HEK293 (cell line): ENCODE measurements at regions not wholly inside any gene's neighbourhood (a gene's known extent, or its start where the extent isn't known, plus 50 kb on each side); places are given as distances from the start of the nearest gene placed in this dataset.

Experiments used
- CTCF ChIA-PET: fragments of 350-600 bp; formaldehyde crosslinking; extraction: SDS; loops from one replicate; lab custom pipeline; 2021; ENCODE audit warnings: antibody characterized with exemption; lab: Yijun Ruan, JAX
- POLR2A ChIA-PET: fragments of 300-600 bp; formaldehyde crosslinking; extraction: SDS; loops from one replicate; lab custom pipeline; 2020; ENCODE audit warnings: antibody characterized with exemption, inconsistent platforms; lab: Yijun Ruan, JAX
- H3K27ac ChIP-seq: fragments of 200-500 bp; sonication (Bioruptor generic); 2 replicates; pipeline ENCODE4 v1.5.1; 2014; ENCODE audit warnings: low read depth, low read length, control low read depth, inconsistent platforms; ENCODE audit errors: extremely low read depth
- H3K36me3 ChIP-seq, 2 experiments: fragments of 200-500 bp in 1 of 2; sonication (Bioruptor generic) in 1 of 2; 1 replicate in 1 of 2; 2 replicates in 1 of 2; pipeline ENCODE4 v1.5.1; 2014 to 2017; ENCODE audit warnings: inconsistent platforms in 2 of 2, low read length in 2 of 2; ENCODE audit not compliant: control insufficient read depth in 2 of 2, insufficient read depth in 1 of 2
- H3K4me1 ChIP-seq: fragments of 200-500 bp; sonication (Bioruptor generic); 2 replicates; pipeline ENCODE4 v1.5.1; 2014; ENCODE audit warnings: mild to moderate bottlenecking, low read length, inconsistent platforms; ENCODE audit not compliant: control insufficient read depth, insufficient read depth
- H3K4me3 ChIP-seq: 2 replicates; pipeline ENCODE4 v1.5.1; 2011; ENCODE audit warnings: low read depth, mild to moderate bottlenecking, control low read depth, low read length, moderate library complexity
- H3K9me3 ChIP-seq: fragments of 200-500 bp; sonication (Bioruptor generic); 2 replicates; pipeline ENCODE4 v1.5.1; 2014; ENCODE audit warnings: low read depth, low read length, inconsistent platforms; ENCODE audit not compliant: control insufficient read depth, insufficient read depth
- BCL11B ChIP-seq: fragments of 450-650 bp; formaldehyde crosslinking; IDR thresholded peaks from 2 replicates; pipeline ENCODE4 v1.5.1; 2016; ENCODE audit warnings: low read depth, missing biosample characterization, missing genetic modification characterization
- BCL6B ChIP-seq: fragments of 450-650 bp; formaldehyde crosslinking; IDR thresholded peaks from 2 replicates; pipeline ENCODE4 v1.5.1; 2017; ENCODE audit warnings: missing biosample characterization, missing genetic modification characterization
- GLIS2 ChIP-seq: fragments of 450-650 bp; formaldehyde crosslinking; IDR thresholded peaks from 2 replicates; pipeline ENCODE4 v1.5.1; 2016; ENCODE audit warnings: missing biosample characterization, missing genetic modification characterization
- REPIN1 ChIP-seq: fragments of 450-650 bp; formaldehyde crosslinking; IDR thresholded peaks from 2 replicates; pipeline ENCODE4 v1.5.1; 2017; ENCODE audit warnings: missing biosample characterization, missing genetic modification characterization, low read depth
- SCRT1 ChIP-seq: fragments of 450-650 bp; formaldehyde crosslinking; IDR thresholded peaks from 2 replicates; pipeline ENCODE4 v1.5.1; 2016; ENCODE audit warnings: missing biosample characterization, missing genetic modification characterization, borderline replicate concordance
- SCRT2 ChIP-seq: fragments of 450-650 bp; formaldehyde crosslinking; IDR thresholded peaks from 2 replicates; pipeline ENCODE4 v1.5.1; 2016; ENCODE audit warnings: missing biosample characterization, missing genetic modification characterization
- ZBTB26 ChIP-seq: fragments of 450-650 bp; formaldehyde crosslinking; optimal IDR thresholded peaks from 2 replicates; pipeline ENCODE3; 2016; ENCODE audit warnings: missing biosample characterization, mild to moderate bottlenecking, missing genetic modification characterization
- ZNF138 ChIP-seq: fragments of 450-650 bp; formaldehyde crosslinking; IDR thresholded peaks from 2 replicates; pipeline ENCODE4 v1.5.1; 2016; ENCODE audit warnings: missing biosample characterization, missing genetic modification characterization, borderline replicate concordance
- ZNF155 ChIP-seq: fragments of 450-650 bp; formaldehyde crosslinking; IDR thresholded peaks from 2 replicates; pipeline ENCODE4 v1.5.1; 2016; ENCODE audit warnings: missing biosample characterization, missing genetic modification characterization
- ZNF266 ChIP-seq: fragments of 450-650 bp; formaldehyde crosslinking; IDR thresholded peaks from 2 replicates; pipeline ENCODE4 v1.5.1; 2016; ENCODE audit warnings: missing biosample characterization, missing genetic modification characterization, low read depth
- ZNF280C ChIP-seq: fragments of 450-650 bp; formaldehyde crosslinking; IDR thresholded peaks from 2 replicates; pipeline ENCODE4 v1.5.1; 2016; ENCODE audit warnings: missing biosample characterization, missing genetic modification characterization
- ZNF530 ChIP-seq: fragments of 450-650 bp; formaldehyde crosslinking; IDR thresholded peaks from 2 replicates; pipeline ENCODE4 v1.5.1; 2016; ENCODE audit warnings: low read depth, missing biosample characterization, missing genetic modification characterization
- ZNF560 ChIP-seq: fragments of 450-650 bp; formaldehyde crosslinking; IDR thresholded peaks from 2 replicates; pipeline ENCODE4 v1.5.1; 2017; ENCODE audit warnings: missing biosample characterization, missing genetic modification characterization, borderline replicate concordance
- ZNF624 ChIP-seq: fragments of 450-650 bp; formaldehyde crosslinking; IDR thresholded peaks from 2 replicates; pipeline ENCODE4 v1.5.1; 2017; ENCODE audit warnings: missing biosample characterization, missing genetic modification characterization
- ZNF843 ChIP-seq: fragments of 450-650 bp; formaldehyde crosslinking; IDR thresholded peaks from 2 replicates; pipeline ENCODE4 v1.5.1; 2016; ENCODE audit warnings: missing biosample characterization, missing genetic modification characterization
- TF ChIP-seq, protein P1 (sequence below): fragments of 450-650 bp; formaldehyde crosslinking; IDR thresholded peaks from 2 replicates; pipeline ENCODE4 v1.5.1; 2016; ENCODE audit warnings: missing biosample characterization, missing genetic modification characterization
- TF ChIP-seq, protein P2 (sequence below): fragments of 450-650 bp; formaldehyde crosslinking; IDR thresholded peaks from 2 replicates; pipeline ENCODE4 v1.5.1; 2016; ENCODE audit warnings: missing biosample characterization, missing genetic modification characterization

GRCh38 chr7:84482476-84482875 is 287.9 kb upstream of the SEMA3A start (continued):
- TF ChIP-seq, protein P1, sequence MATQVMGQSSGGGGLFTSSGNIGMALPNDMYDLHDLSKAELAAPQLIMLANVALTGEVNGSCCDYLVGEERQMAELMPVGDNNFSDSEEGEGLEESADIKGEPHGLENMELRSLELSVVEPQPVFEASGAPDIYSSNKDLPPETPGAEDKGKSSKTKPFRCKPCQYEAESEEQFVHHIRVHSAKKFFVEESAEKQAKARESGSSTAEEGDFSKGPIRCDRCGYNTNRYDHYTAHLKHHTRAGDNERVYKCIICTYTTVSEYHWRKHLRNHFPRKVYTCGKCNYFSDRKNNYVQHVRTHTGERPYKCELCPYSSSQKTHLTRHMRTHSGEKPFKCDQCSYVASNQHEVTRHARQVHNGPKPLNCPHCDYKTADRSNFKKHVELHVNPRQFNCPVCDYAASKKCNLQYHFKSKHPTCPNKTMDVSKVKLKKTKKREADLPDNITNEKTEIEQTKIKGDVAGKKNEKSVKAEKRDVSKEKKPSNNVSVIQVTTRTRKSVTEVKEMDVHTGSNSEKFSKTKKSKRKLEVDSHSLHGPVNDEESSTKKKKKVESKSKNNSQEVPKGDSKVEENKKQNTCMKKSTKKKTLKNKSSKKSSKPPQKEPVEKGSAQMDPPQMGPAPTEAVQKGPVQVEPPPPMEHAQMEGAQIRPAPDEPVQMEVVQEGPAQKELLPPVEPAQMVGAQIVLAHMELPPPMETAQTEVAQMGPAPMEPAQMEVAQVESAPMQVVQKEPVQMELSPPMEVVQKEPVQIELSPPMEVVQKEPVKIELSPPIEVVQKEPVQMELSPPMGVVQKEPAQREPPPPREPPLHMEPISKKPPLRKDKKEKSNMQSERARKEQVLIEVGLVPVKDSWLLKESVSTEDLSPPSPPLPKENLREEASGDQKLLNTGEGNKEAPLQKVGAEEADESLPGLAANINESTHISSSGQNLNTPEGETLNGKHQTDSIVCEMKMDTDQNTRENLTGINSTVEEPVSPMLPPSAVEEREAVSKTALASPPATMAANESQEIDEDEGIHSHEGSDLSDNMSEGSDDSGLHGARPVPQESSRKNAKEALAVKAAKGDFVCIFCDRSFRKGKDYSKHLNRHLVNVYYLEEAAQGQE: no peak
- TF ChIP-seq SCRT2 (no peak), ZBTB26 (tag by site-specific recombination) (no peak), GLIS2 (tag by site-specific recombination) (no peak), BCL6B (tag by site-specific recombination) (no peak), ZNF138 (tag by site-specific recombination) (no peak), SCRT1 (tag by site-specific recombination) (no peak), ZNF843 (no peak)

DNA sequence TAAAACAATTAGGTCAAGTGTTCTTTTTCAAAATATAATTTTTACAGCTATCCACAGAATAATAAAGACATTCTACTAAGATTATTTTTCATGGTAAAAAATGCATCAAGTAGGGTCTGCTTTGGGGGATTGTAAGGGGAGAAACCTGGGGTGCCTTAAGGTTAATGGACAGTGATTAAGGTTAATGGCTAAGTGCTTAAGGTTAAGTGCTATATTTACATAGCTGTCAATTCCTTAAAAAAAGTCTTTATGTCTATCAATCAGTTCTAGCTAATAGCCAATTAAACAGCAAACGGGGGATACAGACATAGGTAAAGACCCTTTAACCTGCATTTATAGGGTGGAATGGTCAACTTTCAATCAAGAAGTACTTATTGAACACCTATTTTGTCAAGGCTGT is 284.5 kb upstream of the SEMA3A start:
- Histone ChIP-seq H3K4me3 (no peak overlapping the region), H3K4me1 (no peaks in the 10 kb centered on the region), H3K9me3 (no peaks in the 10 kb centered on the region), H3K36me3 (no peaks in the 10 kb centered on the region), H3K27ac (no peak overlapping the region)
- no peak for TF ChIP-seq ZNF560
- TF ChIP-seq REPIN1 (tag by site-specific recombination): no peak
- no peak for TF ChIP-seq ZNF624 (tag by site-specific recombination)
- no peak for TF ChIP-seq ZNF280C (tag by site-specific recombination)
- CTCF ChIA-PET: interaction anchor here (0.6 to 0.7 kb wide), 2 partner anchors 32 to 99 kb away, joined by 3 read pairs; no protein-coding TSS in a partner anchor
- POLR2A ChIA-PET: no interaction called here

GRCh38 chr7:84477786-84478478 is 283.3 kb upstream of the SEMA3A start:
- no peaks in the 10 kb centered on the region for H3K36me3 ChIP-seq
- H3K9me3 ChIP-seq: no peaks in the 10 kb centered on the region
- H3K4me3 ChIP-seq: no peak overlapping the region
- ChIA-PET CTCF (no interaction called here), POLR2A (no interaction called here)
- H3K27ac ChIP-seq: no peak overlapping the region
- no peaks in the 10 kb centered on the region for H3K4me1 ChIP-seq
- TF ChIP-seq ZNF155 (tag by site-specific recombination) (no peak), ZNF530 (no peak), ZNF266 (tag by site-specific recombination) (no peak), BCL11B (tag by site-specific recombination) (no peak)
- TF ChIP-seq, protein P2, sequence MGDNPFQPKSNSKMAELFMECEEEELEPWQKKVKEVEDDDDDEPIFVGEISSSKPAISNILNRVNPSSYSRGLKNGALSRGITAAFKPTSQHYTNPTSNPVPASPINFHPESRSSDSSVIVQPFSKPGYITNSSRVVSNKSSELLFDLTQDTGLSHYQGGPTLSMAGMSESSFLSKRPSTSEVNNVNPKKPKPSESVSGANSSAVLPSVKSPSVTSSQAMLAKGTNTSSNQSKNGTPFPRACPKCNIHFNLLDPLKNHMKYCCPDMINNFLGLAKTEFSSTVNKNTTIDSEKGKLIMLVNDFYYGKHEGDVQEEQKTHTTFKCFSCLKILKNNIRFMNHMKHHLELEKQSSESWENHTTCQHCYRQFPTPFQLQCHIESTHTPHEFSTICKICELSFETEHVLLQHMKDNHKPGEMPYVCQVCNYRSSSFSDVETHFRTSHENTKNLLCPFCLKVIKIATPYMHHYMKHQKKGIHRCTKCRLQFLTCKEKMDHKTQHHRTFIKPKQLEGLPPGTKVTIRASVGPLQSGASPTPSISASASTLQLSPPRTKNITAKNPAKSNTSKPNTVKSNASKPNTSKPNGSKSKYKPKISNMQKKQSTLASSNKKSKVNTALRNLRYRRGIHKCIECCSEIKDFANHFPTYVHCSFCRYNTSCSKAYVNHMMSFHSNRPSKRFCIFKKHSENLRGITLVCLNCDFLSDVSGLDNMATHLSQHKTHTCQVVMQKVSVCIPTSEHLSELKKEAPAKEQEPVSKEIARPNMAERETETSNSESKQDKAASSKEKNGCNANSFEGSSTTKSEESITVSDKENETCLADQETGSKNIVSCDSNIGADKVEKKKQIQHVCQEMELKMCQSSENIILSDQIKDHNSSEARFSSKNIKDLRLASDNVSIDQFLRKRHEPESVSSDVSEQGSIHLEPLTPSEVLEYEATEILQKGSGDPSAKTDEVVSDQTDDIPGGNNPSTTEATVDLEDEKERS (tag by site-specific recombination): no peak
